GM12878 (cell line): ENCODE measurements at regions not wholly inside any gene's neighbourhood (a gene's known extent, or its start where the extent isn't known, plus 50 kb on each side); places are given as distances from the start of the nearest gene placed in this dataset.

ENCODE experiments used
- ATF2 ChIP-seq: IDR thresholded peaks from 2 replicates; pipeline ENCODE4 v1.6.1; 2012; ENCODE audit warnings: low read length, inconsistent platforms
- ATF7 ChIP-seq: fragments of 450-650 bp; IDR thresholded peaks from 2 replicates; pipeline ENCODE4 v1.6.1; 2016; ENCODE audit warnings: low read depth, mild to moderate bottlenecking
- CTCF ChIP-seq, 3 experiments: IDR thresholded peaks in 2 of 3; conservative IDR thresholded peaks in 1 of 3; 2 replicates each; pipeline ENCODE4 v1.5.1; 2011; ENCODE audit warnings: low read depth in 3 of 3, low read length in 3 of 3, mild to moderate bottlenecking in 3 of 3, control low read depth in 2 of 3, moderate library complexity in 2 of 3, inconsistent platforms in 1 of 3, mixed read lengths in 1 of 3; ENCODE audit not compliant: control insufficient read depth in 2 of 3, insufficient read depth in 1 of 3; ENCODE audit errors: extremely low read depth in 1 of 3
- E2F4 ChIP-seq: IDR thresholded peaks from 2 replicates; pipeline ENCODE4 v1.6.1; 2012; ENCODE audit warnings: low read depth, low read length, improper control_type of control experiment
- EP300 ChIP-seq, 2 experiments: fragments of 150-350 bp in 1 of 2; IDR thresholded peaks; 2 replicates each; pipeline ENCODE4 v1.6.1; 2011 to 2012; ENCODE audit warnings: low read depth in 2 of 2, low read length in 2 of 2, borderline replicate concordance in 1 of 2, improper control_type of control experiment in 1 of 2, inconsistent platforms in 1 of 2; ENCODE audit not compliant: control insufficient read depth in 1 of 2
- EZH2 ChIP-seq: IDR thresholded peaks from 2 replicates; pipeline ENCODE4 v1.6.1; 2012; ENCODE audit warnings: low read depth, mild to moderate bottlenecking, control low read depth, inconsistent platforms, low read length, borderline replicate concordance; ENCODE audit not compliant: control insufficient read depth
- HDAC2 ChIP-seq: fragments of 200-600 bp; sonication (generic); IDR thresholded peaks from 2 replicates; pipeline ENCODE4 v1.6.1; 2017
- IRF4 ChIP-seq: IDR thresholded peaks from 2 replicates; pipeline ENCODE4 v1.6.1; 2011; ENCODE audit warnings: low read depth, low read length
- MXI1 ChIP-seq: fragments of 150-350 bp; IDR thresholded peaks from 2 replicates; pipeline ENCODE4 v1.6.1; 2011; ENCODE audit warnings: low read depth, mild to moderate bottlenecking, inconsistent platforms, low read length, improper control_type of control experiment
- NR2C2 ChIP-seq: IDR thresholded peaks from 2 replicates; pipeline ENCODE4 v1.6.1; 2011; ENCODE audit warnings: borderline replicate concordance, low read depth; ENCODE audit not compliant: control insufficient read depth, insufficient read length
- POLR2A ChIP-seq: IDR thresholded peaks from 2 replicates; pipeline ENCODE4 v1.6.1; 2011; ENCODE audit warnings: low read depth, mild to moderate bottlenecking, low read length
- RAD21 ChIP-seq: IDR thresholded peaks from 2 replicates; pipeline ENCODE4 v1.6.1; 2011; ENCODE audit warnings: mild to moderate bottlenecking, low read depth, low read length, moderate library complexity; ENCODE audit not compliant: insufficient read depth
- YY1 ChIP-seq: IDR thresholded peaks from 2 replicates; pipeline ENCODE4 v1.6.1; 2011; ENCODE audit warnings: low read depth, mild to moderate bottlenecking, low read length
- ZNF274 ChIP-seq: IDR thresholded peaks from one replicate; pipeline ENCODE4 v1.8.0; 2011; ENCODE audit not compliant: insufficient read length, insufficient read depth

- no peak for TF ChIP-seq ZNF274
- no peak for TF ChIP-seq HDAC2
- no peak for TF ChIP-seq EZH2
- TF ChIP-seq IRF4 = no peak
- TF ChIP-seq E2F4 = no peak
- no peak for TF ChIP-seq ATF7
- no peak for TF ChIP-seq CTCF (IDR thresholded peaks at IDR 0.05 in 2 of 3, conservative IDR thresholded peaks at IDR 0.05 in 1 of 3; ENCODE audit: control insufficient read depth in 2 of 3, extremely low read depth in 1 of 3, insufficient read depth in 1 of 3, low read depth in 3 of 3, low read length in 3 of 3)
- no peak for TF ChIP-seq NR2C2
- TF ChIP-seq MXI1 = no peak
- no peak for TF ChIP-seq POLR2A
- TF ChIP-seq EP300 (IDR thresholded peaks at IDR 0.05; ENCODE audit: borderline replicate concordance in 1 of 2, control insufficient read depth in 1 of 2, low read depth in 2 of 2, low read length in 2 of 2) = no peak
- no peak for TF ChIP-seq RAD21
- no peak for TF ChIP-seq ATF2
- TF ChIP-seq YY1 = no peak
These were observed 353.1 kb downstream of the SEC23A start for GRCh38 chr14:38749936-38750335.
